ENCODE measurements at regions not wholly inside any gene's neighbourhood (a gene's known extent, or its start where the extent isn't known, plus 50 kb on each side); places are given as distances from the start of the nearest gene placed in this dataset.

DNA sequence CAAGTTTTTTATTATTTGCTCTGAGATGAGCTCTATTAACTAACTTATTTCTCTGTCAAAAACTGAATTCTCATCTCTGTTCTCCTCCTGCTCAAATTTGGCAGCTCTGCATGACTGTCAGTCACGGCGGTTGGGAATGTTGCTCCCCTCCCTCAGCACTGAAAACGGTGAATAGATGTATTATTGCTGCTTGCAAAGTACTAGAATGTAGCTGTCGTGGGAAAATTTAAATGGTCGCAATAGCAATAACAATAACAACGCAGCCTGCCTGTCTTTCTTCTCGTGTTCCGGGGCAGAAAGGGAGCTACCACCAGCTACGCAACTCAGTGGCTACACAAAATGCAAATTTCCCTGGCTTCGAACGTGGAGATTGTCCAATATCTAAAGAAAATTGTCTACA, 125.6 kb upstream of the FRY start:
- no peak for ATAC-seq (ENCODE audit: low read depth)
- H3K36me3 Mint-ChIP-seq = no peaks in the 10 kb centered on the region
- no peak overlapping the region for H3K4me3 Mint-ChIP-seq
- H3K27ac Mint-ChIP-seq = no peak overlapping the region
- H3K4me1 Mint-ChIP-seq = peaks cover 2% of the 10 kb centered on the region
- peaks cover 4% of the 10 kb centered on the region for H3K27me3 Mint-ChIP-seq
- DNase-seq (ENCODE audit: low spot score in 2 of 2) = no peak
- H3K9me3 Mint-ChIP-seq = no peaks in the 10 kb centered on the region

DNA sequence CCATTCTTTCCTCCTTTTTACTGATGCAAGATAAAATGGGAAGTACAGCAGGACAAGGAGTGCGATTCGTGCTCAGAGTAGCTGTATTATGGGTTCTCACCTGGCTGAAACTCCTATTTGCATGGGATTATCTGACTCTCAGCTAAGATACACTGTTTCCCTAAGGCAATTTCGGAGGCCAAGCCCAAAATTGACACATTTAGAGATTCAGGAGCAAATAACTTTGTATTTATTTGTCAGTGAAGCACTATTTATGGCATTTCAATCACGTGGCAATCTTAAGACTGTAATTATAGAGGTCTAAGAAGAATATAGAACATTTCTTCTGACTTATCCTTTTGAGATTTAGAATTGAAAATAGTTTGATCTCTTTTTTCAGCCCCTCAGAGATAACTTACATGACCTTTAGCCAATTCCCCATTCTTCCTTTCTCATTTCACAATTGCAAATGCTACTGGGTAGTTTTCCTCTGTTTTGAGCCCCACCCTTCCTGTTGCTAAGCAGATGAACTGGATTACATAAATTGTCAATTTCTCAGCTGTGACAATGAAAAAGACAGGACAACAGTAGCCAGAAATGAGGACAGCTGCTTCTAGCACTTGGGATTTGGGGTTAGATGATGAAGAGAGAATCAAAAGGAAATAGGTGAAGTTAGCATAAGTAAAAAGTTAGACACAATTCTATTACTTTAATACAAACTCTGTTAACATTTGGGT, 122.7 kb upstream of the FRY start:
- no peak for ATAC-seq (ENCODE audit: low read depth)
- no peak for DNase-seq (ENCODE audit: low spot score in 2 of 2)

GRCh38 chr13:31909864-31910551, 121.6 kb upstream of the FRY start:
- no peaks in the 10 kb centered on the region for H3K36me3 Mint-ChIP-seq
- no peak overlapping the region for H3K4me3 Mint-ChIP-seq
- H3K27me3 Mint-ChIP-seq = peaks cover 4% of the 10 kb centered on the region
- H3K4me1 Mint-ChIP-seq = peaks cover 2% of the 10 kb centered on the region
- ATAC-seq (ENCODE audit: low read depth) = peak; percentile 66
- peak; percentile 49 to 55 for DNase-seq (ENCODE audit: low spot score in 2 of 2)
- H3K27ac Mint-ChIP-seq = no peak overlapping the region
- no peaks in the 10 kb centered on the region for H3K9me3 Mint-ChIP-seq

More for the DNA sequence above, 122.7 kb upstream of the FRY start:
- Mint-ChIP-seq H3K36me3 (no peaks in the 10 kb centered on the region), H3K9me3 (no peaks in the 10 kb centered on the region), H3K27me3 (peaks cover 4% of the 10 kb centered on the region), H3K27ac (no peak overlapping the region), H3K4me1 (peaks cover 2% of the 10 kb centered on the region), H3K4me3 (no peak overlapping the region)

DNA sequence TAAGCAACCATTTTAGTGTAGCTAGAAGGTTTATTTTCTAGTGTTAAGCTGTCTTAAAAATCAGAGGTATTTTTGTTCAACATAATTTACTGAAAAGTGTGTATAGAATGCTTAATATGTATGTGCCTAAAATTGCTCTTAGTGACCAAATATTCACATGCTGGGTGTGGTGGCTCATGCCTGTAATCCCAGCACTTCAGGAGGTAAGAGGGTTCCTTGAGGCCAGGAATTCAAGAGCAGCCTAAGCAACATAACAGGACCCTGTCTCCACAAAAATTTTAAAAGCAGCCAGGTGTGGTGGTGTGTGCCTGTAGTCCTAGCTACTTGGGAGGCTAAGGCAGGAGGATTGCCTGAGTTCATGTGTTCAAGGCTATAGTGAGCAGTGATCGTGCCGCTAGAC, 120.9 kb upstream of the FRY start:
- no peaks in the 10 kb centered on the region for H3K9me3 Mint-ChIP-seq
- no peak overlapping the region for H3K27ac Mint-ChIP-seq
- H3K4me3 Mint-ChIP-seq = no peak overlapping the region
- peaks cover 2% of the 10 kb centered on the region for H3K4me1 Mint-ChIP-seq
- DNase-seq (ENCODE audit: low spot score in 2 of 2) (no peak), ATAC-seq (ENCODE audit: low read depth) (no peak)
- H3K27me3 Mint-ChIP-seq = peaks cover 4% of the 10 kb centered on the region
- H3K36me3 Mint-ChIP-seq = no peaks in the 10 kb centered on the region

GRCh38 chr13:31912647-31913401, 118.8 kb upstream of the FRY start:
- no peak for ATAC-seq (ENCODE audit: low read depth)
- no peaks in the 10 kb centered on the region for H3K9me3 Mint-ChIP-seq
- H3K27ac Mint-ChIP-seq = no peak overlapping the region
- DNase-seq (ENCODE audit: low spot score in 2 of 2) = no peak
- H3K27me3 Mint-ChIP-seq = no peaks in the 10 kb centered on the region
- H3K4me1 Mint-ChIP-seq = peaks cover 2% of the 10 kb centered on the region
- H3K4me3 Mint-ChIP-seq = no peak overlapping the region
- H3K36me3 Mint-ChIP-seq = no peaks in the 10 kb centered on the region

GRCh38 chr13:31913459-31913858, 118.1 kb upstream of the FRY start:
- H3K36me3 Mint-ChIP-seq = no peaks in the 10 kb centered on the region
- DNase-seq (ENCODE audit: low spot score in 2 of 2) = no peak
- no peaks in the 10 kb centered on the region for H3K9me3 Mint-ChIP-seq
- H3K4me1 Mint-ChIP-seq = peaks cover 2% of the 10 kb centered on the region
- no peak overlapping the region for H3K4me3 Mint-ChIP-seq
- ATAC-seq (ENCODE audit: low read depth) = no peak
- H3K27ac Mint-ChIP-seq = no peak overlapping the region
- no peaks in the 10 kb centered on the region for H3K27me3 Mint-ChIP-seq

DNA sequence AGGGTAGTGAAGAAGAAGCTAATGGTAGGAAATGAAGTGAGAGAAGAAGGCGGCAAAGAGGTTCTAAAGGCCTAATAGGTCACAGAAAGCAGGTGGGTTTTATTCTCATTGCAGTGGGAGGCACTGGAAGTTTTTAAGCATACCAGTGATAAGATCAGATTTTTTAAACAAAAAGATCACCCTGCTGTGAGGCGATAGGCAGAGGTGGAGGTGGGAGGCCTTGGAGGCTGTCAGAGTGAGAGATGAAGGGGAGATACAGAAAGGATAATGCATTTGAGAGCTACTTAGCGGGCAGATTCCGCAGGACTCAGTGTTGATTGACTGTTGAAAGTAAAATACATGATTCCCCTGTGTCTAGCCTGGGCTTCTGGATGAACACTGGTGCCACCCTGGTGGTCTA, 116.7 kb upstream of the FRY start:
- Mint-ChIP-seq H3K27ac (peak overlapping the region; percentile 4), H3K36me3 (no peaks in the 10 kb centered on the region), H3K9me3 (no peaks in the 10 kb centered on the region), H3K4me3 (no peak overlapping the region), H3K4me1 (no peaks in the 10 kb centered on the region), H3K27me3 (no peaks in the 10 kb centered on the region)
- DNase-seq (ENCODE audit: low spot score in 2 of 2) (no peak), ATAC-seq (ENCODE audit: low read depth) (no peak)

DNA sequence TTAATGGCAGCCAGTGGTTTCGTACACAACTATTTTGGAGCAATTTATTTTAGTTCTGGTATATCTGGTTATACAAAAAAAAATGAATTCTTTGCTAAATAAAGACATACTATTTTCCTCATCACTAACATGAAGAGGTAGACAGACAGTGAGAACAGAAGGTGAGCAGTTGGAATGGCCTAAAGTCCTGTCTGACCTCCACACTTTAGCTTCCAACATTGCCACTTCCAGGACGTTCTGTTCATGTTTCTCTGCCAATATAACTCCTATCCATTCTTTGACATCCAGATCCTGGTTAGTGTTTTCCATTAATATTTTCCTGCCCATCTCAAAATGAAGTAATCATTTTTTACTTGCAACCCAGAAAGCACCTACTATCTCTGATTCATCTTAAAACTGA, 112.9 kb upstream of the FRY start:
- peaks cover 7% of the 10 kb centered on the region for H3K4me1 Mint-ChIP-seq
- DNase-seq (ENCODE audit: low spot score in 2 of 2) = no peak
- H3K9me3 Mint-ChIP-seq = no peaks in the 10 kb centered on the region
- no peak overlapping the region for H3K27ac Mint-ChIP-seq
- H3K36me3 Mint-ChIP-seq = no peaks in the 10 kb centered on the region
- no peak for ATAC-seq (ENCODE audit: low read depth)
- no peak overlapping the region for H3K4me3 Mint-ChIP-seq
- no peaks in the 10 kb centered on the region for H3K27me3 Mint-ChIP-seq

GRCh38 chr13:31919241-31919640, 112.3 kb upstream of the FRY start:
- DNase-seq (ENCODE audit: low spot score in 2 of 2) = no peak
- no peak overlapping the region for H3K27ac Mint-ChIP-seq
- H3K4me3 Mint-ChIP-seq = no peak overlapping the region
- ATAC-seq (ENCODE audit: low read depth) = no peak
- no peaks in the 10 kb centered on the region for H3K27me3 Mint-ChIP-seq
- no peaks in the 10 kb centered on the region for H3K36me3 Mint-ChIP-seq
- H3K9me3 Mint-ChIP-seq = no peaks in the 10 kb centered on the region
- H3K4me1 Mint-ChIP-seq = peaks cover 7% of the 10 kb centered on the region

- Mint-ChIP-seq H3K27me3 (no peaks in the 10 kb centered on the region), H3K4me1 (peaks cover 7% of the 10 kb centered on the region), H3K9me3 (no peaks in the 10 kb centered on the region), H3K36me3 (no peaks in the 10 kb centered on the region), H3K4me3 (no peak overlapping the region), H3K27ac (no peak overlapping the region)
- ATAC-seq (ENCODE audit: low read depth) (no peak), DNase-seq (ENCODE audit: low spot score in 2 of 2) (no peak)
These were observed 111.4 kb upstream of the FRY start for GRCh38 chr13:31919971-31920726.

GRCh38 chr13:31920727-31921100, 110.9 kb upstream of the FRY start:
- Mint-ChIP-seq H3K4me3 (no peak overlapping the region), H3K36me3 (no peaks in the 10 kb centered on the region), H3K27ac (no peak overlapping the region), H3K27me3 (no peaks in the 10 kb centered on the region), H3K4me1 (peaks cover 7% of the 10 kb centered on the region), H3K9me3 (no peaks in the 10 kb centered on the region)
- ATAC-seq (ENCODE audit: low read depth) = no peak
- no peak for DNase-seq (ENCODE audit: low spot score in 2 of 2)

DNA sequence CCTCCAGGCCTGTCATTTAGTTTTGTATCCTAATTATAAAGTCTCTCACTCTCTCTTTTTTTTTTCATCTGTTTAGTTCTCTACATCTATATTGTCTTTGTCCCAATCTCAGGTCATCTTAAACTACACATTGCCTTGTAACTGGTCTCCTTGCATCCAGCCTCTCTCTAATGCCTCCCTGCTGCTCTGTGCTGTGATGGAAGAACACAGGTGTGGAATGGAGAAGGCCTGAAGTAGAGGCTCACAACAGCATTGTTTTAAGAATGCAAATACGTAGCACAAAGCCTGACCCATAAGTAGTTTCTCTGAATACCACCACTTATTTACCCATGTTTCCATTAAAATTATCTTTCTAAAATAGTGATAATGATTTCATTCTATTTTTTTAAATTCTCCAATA, 108.8 kb upstream of the FRY start:
- Mint-ChIP-seq H3K27ac (peak overlapping the region; percentile 20), H3K36me3 (no peaks in the 10 kb centered on the region), H3K4me1 (peaks cover 7% of the 10 kb centered on the region), H3K27me3 (no peaks in the 10 kb centered on the region), H3K4me3 (no peak overlapping the region), H3K9me3 (no peaks in the 10 kb centered on the region)
- ATAC-seq (ENCODE audit: low read depth) = no peak
- DNase-seq (ENCODE audit: low spot score in 2 of 2) = no peak

DNA sequence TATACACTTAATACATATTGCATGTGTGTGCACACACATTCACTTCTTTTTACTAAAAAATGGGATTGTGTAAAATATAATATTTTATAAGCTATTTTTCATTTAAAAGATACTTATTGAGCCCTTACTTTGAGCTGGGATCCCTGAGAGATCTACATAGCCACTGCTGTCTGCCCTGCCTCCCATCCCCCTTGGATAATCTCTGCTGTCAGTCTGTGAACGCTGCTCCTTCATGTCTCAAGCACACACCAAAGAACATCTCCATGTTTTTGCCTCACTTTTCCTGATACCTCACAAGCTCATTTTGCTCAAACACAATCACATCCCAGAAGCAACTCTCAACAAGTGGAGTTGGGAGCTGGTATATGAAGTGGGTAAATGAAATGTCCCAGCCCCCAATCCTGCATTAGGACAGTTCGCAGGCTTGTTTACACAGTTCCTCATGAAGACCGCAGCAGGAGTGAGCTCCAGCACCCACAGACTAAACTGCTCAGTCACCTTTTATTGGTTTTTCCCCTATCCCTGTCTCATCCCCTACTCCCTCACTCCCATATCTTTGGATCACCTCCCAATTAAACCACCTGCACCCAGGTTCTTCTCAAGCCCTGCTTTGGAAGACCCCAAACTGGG, 108.3 kb upstream of the FRY start:
- Mint-ChIP-seq H3K27ac (no peak overlapping the region), H3K4me1 (peaks cover 7% of the 10 kb centered on the region), H3K4me3 (no peak overlapping the region), H3K9me3 (no peaks in the 10 kb centered on the region), H3K36me3 (no peaks in the 10 kb centered on the region), H3K27me3 (no peaks in the 10 kb centered on the region)
- DNase-seq (ENCODE audit: low spot score in 2 of 2) (no peak), ATAC-seq (ENCODE audit: low read depth) (no peak)
